Cardiac muscle cell (in vitro differentiated cells and primary cell): ENCODE measurements at regions not wholly inside any gene's neighbourhood (a gene's known extent, or its start where the extent isn't known, plus 50 kb on each side); places are given as distances from the start of the nearest gene placed in this dataset.

Experiments used
- DNase-seq, 2 donors: peaks; one replicate each; pipeline versions ENCODE4 v3.0.0 to v3.0.0-alpha.2; 2010 to 2017; ENCODE audit warnings: low read depth in 1 of 2, low spot score in 1 of 2
- H3K27ac ChIP-seq: fragments of 200-600 bp; sonication (generic); 2 replicates; pipeline ENCODE4 v1.5.1; 2016
- H3K27me3 ChIP-seq: fragments of 200-600 bp; sonication (generic); 2 replicates; pipeline ENCODE4 v1.6.0; 2016; ENCODE audit warnings: control low read depth
- H3K36me3 ChIP-seq: fragments of 200-600 bp; sonication (generic); 2 replicates; pipeline ENCODE4 v1.5.1; 2016; ENCODE audit warnings: control low read depth
- H3K4me1 ChIP-seq: fragments of 200-600 bp; sonication (generic); 2 replicates; pipeline ENCODE4 v1.8.1; 2017; ENCODE audit warnings: low read depth, mild to moderate bottlenecking, mixed run types
- H3K4me3 ChIP-seq: fragments of 200-600 bp; sonication (generic); 2 replicates; pipeline ENCODE4 v1.5.1; 2016; ENCODE audit warnings: mild to moderate bottlenecking
- H3K9me3 ChIP-seq: fragments of 200-600 bp; sonication (generic); 2 replicates; pipeline ENCODE4 v1.5.1; 2017; ENCODE audit warnings: low read depth, mild to moderate bottlenecking, control low read depth
- TF ChIP-seq, protein P1 (sequence below): IDR thresholded peaks from 2 replicates; pipeline ENCODE4 v1.5.1; 2012; ENCODE audit warnings: low read depth, mild to moderate bottlenecking, low read length

GRCh38 chr4:171721937-171722336 lies 91.3 kb upstream of the GALNTL6 start:
- no peaks in the 10 kb centered on the region for H3K9me3 ChIP-seq
- no peak overlapping the region for H3K4me3 ChIP-seq
- H3K36me3 ChIP-seq = no peaks in the 10 kb centered on the region
- no peaks in the 10 kb centered on the region for H3K27me3 ChIP-seq
- no peaks in the 10 kb centered on the region for H3K4me1 ChIP-seq
- H3K27ac ChIP-seq = no peak overlapping the region
- no peak for DNase-seq
- TF ChIP-seq, protein P1, sequence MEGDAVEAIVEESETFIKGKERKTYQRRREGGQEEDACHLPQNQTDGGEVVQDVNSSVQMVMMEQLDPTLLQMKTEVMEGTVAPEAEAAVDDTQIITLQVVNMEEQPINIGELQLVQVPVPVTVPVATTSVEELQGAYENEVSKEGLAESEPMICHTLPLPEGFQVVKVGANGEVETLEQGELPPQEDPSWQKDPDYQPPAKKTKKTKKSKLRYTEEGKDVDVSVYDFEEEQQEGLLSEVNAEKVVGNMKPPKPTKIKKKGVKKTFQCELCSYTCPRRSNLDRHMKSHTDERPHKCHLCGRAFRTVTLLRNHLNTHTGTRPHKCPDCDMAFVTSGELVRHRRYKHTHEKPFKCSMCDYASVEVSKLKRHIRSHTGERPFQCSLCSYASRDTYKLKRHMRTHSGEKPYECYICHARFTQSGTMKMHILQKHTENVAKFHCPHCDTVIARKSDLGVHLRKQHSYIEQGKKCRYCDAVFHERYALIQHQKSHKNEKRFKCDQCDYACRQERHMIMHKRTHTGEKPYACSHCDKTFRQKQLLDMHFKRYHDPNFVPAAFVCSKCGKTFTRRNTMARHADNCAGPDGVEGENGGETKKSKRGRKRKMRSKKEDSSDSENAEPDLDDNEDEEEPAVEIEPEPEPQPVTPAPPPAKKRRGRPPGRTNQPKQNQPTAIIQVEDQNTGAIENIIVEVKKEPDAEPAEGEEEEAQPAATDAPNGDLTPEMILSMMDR = no peak

DNA sequence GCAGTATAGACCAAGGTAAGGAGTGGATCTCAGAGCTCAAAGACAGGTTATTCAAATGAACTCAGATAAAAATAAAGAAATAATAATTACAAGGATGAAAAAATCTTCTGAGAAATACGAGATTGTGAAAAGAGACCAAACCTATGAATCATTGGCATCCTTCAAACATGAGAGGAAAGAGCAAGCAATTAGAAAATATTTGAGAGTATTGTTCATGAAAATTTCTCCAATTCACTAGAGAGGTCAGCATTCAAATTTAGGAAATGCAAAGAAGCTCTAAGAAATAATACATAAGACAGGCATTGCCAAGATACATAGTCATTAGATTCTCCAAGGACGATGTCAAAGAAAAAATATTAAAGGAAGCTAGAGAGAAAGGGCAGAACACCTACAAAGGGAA lies 93.5 kb upstream of the GALNTL6 start:
- Histone ChIP-seq H3K4me1 (no peaks in the 10 kb centered on the region), H3K9me3 (no peaks in the 10 kb centered on the region), H3K27me3 (no peaks in the 10 kb centered on the region), H3K36me3 (no peaks in the 10 kb centered on the region), H3K4me3 (no peak overlapping the region), H3K27ac (no peak overlapping the region)
- TF ChIP-seq, protein P1 = no peak
- no peak for DNase-seq

DNA sequence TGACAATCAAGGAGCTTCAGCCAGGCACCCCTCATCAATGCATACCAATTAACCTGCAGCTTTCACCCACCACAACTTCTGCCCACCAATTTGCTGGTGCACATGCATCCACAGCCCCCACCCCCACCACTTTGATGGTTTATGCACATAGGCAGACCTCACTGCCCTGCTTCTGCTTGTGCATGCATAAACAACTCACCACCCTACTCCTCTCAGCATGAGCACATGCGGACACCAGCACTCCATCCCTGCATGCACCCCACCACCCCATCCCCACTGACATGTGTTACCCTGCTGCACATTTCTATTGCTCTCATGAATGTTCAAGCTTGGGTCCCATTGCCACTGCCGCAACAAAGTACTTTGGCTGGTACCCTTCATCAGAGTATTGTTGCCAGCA lies 94.5 kb upstream of the GALNTL6 start:
- Histone ChIP-seq H3K4me1 (no peaks in the 10 kb centered on the region), H3K36me3 (no peaks in the 10 kb centered on the region), H3K27ac (no peak overlapping the region), H3K4me3 (no peak overlapping the region), H3K9me3 (no peaks in the 10 kb centered on the region), H3K27me3 (no peaks in the 10 kb centered on the region)
- TF ChIP-seq, protein P1 = no peak
- DNase-seq = no peak

- Histone ChIP-seq H3K27me3 (no peaks in the 10 kb centered on the region), H3K4me1 (no peaks in the 10 kb centered on the region), H3K4me3 (no peak overlapping the region), H3K27ac (no peak overlapping the region), H3K9me3 (no peaks in the 10 kb centered on the region), H3K36me3 (no peaks in the 10 kb centered on the region)
- TF ChIP-seq, protein P1 = no peak
- DNase-seq = no peak
Observed at GRCh38 chr4:171718069-171718468, 95.1 kb upstream of the GALNTL6 start.

- no peak for DNase-seq
- Histone ChIP-seq H3K27ac (no peak overlapping the region), H3K4me3 (no peak overlapping the region), H3K27me3 (no peaks in the 10 kb centered on the region), H3K4me1 (no peaks in the 10 kb centered on the region), H3K9me3 (no peaks in the 10 kb centered on the region), H3K36me3 (no peaks in the 10 kb centered on the region)
- TF ChIP-seq, protein P1 = no peak
Observed at GRCh38 chr4:171717231-171717741, 95.9 kb upstream of the GALNTL6 start.

GRCh38 chr4:171715973-171716372 lies 97.2 kb upstream of the GALNTL6 start:
- Histone ChIP-seq H3K4me1 (no peaks in the 10 kb centered on the region), H3K36me3 (no peaks in the 10 kb centered on the region), H3K9me3 (no peaks in the 10 kb centered on the region), H3K27me3 (no peaks in the 10 kb centered on the region), H3K4me3 (no peak overlapping the region), H3K27ac (no peak overlapping the region)
- TF ChIP-seq, protein P1 = no peak
- DNase-seq = no peak
